OCI-M1 (cell line): ENCODE measurements at regions not wholly inside any gene's neighbourhood (a gene's known extent, or its start where the extent isn't known, plus 50 kb on each side); places are given as distances from the start of the nearest gene placed in this dataset.
A peak's percentile ranks its signal among the peaks of the same experiment; 100 is the strongest.
"Not testable (repeated sequence)": the region's sequence is repeated elsewhere in the genome, so short reads cannot be mapped to it uniquely, and the experiment has no call there.

Experiments used
- DNase-seq: peaks from one replicate; lab custom pipeline; 2025; lab: John Stamatoyannopoulos, UW

- no peak for DNase-seq
Observed at GRCh38 chr1:199920635-199921034, 106.9 kb upstream of the NR5A2 start.

- DNase-seq = no peak
Observed at GRCh38 chr1:199929556-199929955, 98.0 kb upstream of the NR5A2 start.

- DNase-seq = not testable (repeated sequence)
Observed at GRCh38 chr1:199930067-199930466, 97.4 kb upstream of the NR5A2 start.

GRCh38 chr1:199931666-199932377 is 95.7 kb upstream of the NR5A2 start:
- DNase-seq = peak; percentile 95

- DNase-seq = no peak
Observed at GRCh38 chr1:199932462-199932861, 95.0 kb upstream of the NR5A2 start.

GRCh38 chr1:199936441-199936840 is 91.1 kb upstream of the NR5A2 start:
- no peak for DNase-seq

GRCh38 chr1:199937161-199937560 is 90.3 kb upstream of the NR5A2 start:
- no peak for DNase-seq

GRCh38 chr1:199937661-199938060 is 89.8 kb upstream of the NR5A2 start:
- DNase-seq = no peak

GRCh38 chr1:199944986-199945385 is 82.5 kb upstream of the NR5A2 start:
- no peak for DNase-seq

GRCh38 chr1:199945591-199945990 is 81.9 kb upstream of the NR5A2 start:
- DNase-seq = no peak

GRCh38 chr1:199946305-199947155 is 81.0 kb upstream of the NR5A2 start:
- DNase-seq = no peak

GRCh38 chr1:199948587-199949280 is 78.8 kb upstream of the NR5A2 start:
- DNase-seq = no peak

- not testable (repeated sequence) for DNase-seq
Observed at GRCh38 chr1:199951005-199951404, 76.5 kb upstream of the NR5A2 start.

GRCh38 chr1:199953651-199954050 is 73.9 kb upstream of the NR5A2 start:
- no peak for DNase-seq

GRCh38 chr1:199954699-199955098 is 72.8 kb upstream of the NR5A2 start:
- DNase-seq = peak; percentile 14

GRCh38 chr1:199955235-199955634 is 72.3 kb upstream of the NR5A2 start:
- DNase-seq = no peak

GRCh38 chr1:199956005-199956404 is 71.5 kb upstream of the NR5A2 start:
- DNase-seq = no peak

- no peak for DNase-seq
Observed at GRCh38 chr1:199959033-199959774, 68.3 kb upstream of the NR5A2 start.

GRCh38 chr1:199959775-199960110 is 67.8 kb upstream of the NR5A2 start:
- DNase-seq = no peak

- DNase-seq = no peak
Observed at GRCh38 chr1:199970125-199970524, 57.4 kb upstream of the NR5A2 start.

- no peak for DNase-seq
Observed at GRCh38 chr1:199976496-199977144, 50.9 kb upstream of the NR5A2 start.
